ENCODE measurements at regions not wholly inside any gene's neighbourhood (a gene's known extent, or its start where the extent isn't known, plus 50 kb on each side); places are given as distances from the start of the nearest gene placed in this dataset.
A peak's percentile ranks its signal among the peaks of the same experiment; 100 is the strongest.

DNA sequence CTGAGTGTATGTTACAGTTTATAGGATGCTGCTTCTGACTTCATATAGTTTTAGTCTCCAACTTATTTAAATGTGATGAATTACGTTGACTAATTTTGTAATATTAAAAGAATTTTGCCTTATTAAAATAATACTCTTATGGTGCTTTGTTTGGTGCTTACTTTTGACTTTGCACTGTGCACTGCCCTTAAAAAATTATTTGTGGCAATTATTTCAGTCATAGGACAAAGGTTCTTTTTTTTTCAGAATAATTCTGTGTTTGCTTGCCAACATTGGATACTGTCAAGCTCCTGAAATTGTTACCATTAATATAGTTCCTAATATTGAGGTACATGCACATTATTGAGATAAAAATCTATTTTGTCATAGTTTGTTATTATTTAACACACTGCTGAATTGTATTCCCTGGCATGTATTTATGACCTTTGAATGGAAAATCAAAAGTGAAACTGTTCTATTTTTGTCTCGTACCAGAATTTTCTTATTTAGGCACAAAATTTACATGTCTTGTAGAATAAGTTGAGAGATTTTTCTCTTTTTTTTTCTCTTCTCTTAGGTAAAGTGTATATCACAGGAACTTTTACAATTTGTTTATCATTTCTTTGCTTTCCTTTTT lies 572.8 kb upstream of the KLHL29 start:
- no peak for DNase-seq

DNA sequence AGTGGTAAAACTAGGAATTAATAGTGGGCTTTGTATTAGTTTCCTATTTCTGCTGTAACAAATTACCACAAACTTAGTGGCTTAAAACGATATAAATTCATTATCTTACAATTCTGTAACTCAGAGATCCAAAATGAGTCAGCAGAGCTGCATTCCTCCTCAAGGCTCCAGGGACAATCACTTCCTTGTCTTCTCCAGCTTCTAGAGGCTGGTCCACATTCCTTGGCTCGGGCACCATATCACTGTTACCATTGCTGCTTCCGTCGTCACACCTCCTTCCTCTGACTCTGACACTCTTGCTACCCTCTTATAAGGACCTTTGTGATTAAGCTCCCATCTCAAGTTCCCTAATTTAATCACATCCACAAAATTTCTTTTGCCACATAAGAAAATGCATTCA lies 567.8 kb upstream of the KLHL29 start:
- no peak for DNase-seq

DNA sequence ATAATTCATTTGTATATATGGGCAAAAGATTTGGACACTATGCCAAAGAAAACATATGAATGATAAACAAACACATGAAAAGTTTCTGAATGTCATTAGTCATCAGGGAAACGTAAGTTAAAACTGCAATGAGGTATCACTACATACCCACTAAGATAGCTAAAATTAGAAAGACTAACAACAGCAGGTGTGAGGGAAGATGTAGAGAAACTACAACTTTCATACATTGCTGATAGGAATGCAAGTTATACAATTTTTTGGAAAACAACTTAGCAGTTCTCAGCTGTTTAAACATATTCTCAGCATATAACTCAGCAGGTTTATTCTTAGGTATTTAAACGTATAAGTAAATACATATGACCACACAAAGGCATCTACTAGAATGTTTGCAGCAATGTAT lies 563.5 kb upstream of the KLHL29 start:
- DNase-seq = peak; percentile 25

DNA sequence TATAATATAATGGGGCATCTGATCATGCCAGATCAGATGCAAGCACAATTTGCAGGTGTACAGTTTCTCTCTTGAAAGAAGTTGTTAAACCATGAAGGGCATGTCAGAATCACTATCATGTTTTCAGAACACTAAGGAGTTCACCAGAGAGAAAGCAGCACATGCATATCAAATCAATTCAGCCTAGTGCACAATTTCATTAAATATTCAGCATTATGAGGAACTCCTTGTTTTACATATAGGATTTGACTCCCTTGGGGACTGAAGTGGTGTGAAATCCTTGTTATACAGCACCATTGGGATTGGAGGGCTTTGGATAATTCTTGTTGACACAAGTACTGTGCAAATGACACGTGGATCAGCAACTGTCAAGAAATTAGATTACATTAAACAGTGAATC lies 562.1 kb upstream of the KLHL29 start:
- no peak for DNase-seq

DNA sequence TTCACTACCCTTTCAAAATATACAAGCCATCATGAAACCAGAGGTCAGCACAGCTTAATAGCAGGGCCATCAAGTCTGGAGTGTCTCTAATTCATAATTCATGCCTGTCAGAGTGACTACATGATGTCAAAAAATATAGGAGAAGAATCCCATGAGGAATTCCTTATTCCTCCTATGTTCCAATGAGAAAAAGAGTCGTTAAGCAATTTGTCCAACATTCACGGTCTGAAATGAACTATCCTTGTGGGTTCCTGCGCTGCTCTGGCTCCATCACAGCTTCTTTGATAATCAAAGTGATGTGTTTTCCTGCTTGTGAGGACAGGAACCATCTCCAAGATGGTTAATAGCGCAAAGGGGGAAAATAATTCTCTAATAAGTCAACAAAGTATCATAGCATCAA lies 560.4 kb upstream of the KLHL29 start:
- DNase-seq = no peak

DNA sequence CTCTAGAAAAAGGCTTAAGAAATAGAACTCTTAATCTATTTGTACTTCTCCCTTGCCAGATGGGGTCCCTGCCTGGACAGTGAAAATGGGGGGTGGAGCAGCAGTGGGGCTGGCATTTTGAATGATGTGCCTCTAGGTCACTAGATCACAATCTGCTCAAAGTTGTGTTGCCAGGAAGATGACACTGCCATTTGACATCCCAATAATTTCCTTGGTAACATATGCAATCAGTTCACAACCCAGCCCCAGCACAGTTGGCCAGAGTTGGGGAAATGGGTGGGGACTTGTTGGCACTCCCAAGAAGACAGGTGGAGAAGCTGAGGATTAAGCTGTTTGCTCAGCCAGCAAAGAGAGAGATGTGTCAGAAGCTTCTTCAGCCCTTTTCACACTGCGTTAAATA lies 558.3 kb upstream of the KLHL29 start:
- DNase-seq = no peak

DNA sequence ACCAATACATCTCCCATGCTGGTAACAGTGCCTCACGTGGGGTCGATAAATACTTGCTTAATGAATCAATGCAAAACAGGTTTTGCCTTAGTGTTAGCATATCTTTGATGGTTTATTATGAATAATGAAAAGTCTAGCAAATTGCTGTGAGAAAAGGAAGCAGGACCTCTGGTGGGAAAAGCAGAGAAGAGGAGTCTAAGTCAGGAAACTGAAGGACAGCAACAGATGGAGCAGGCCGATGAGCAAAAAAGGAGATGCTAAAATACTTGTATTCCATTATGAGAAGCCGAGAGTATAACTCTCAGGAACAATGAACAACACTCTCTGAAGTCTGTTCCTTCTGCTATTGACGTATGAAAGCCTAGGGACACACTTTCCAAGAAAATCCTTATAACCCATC lies 555.2 kb upstream of the KLHL29 start:
- no peak for DNase-seq

DNA sequence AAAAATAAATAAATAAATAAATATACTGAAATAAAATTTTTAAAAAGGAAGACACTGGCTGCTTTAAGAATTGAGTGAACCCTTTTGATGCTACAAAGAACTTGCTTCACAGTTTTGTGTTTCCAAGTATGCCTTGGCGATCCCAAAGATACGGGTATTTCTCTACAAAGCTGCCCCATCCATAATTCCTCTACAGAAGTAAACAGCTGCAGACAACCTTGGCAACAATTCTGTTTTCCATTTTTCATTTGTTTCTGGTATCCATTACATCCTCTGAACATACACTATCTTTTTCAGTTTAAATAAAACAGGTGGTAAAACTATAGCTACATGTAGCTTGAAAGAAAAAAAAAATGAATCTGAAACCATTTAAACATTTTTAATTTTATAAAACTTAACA lies 552.8 kb upstream of the KLHL29 start:
- DNase-seq = no peak

DNA sequence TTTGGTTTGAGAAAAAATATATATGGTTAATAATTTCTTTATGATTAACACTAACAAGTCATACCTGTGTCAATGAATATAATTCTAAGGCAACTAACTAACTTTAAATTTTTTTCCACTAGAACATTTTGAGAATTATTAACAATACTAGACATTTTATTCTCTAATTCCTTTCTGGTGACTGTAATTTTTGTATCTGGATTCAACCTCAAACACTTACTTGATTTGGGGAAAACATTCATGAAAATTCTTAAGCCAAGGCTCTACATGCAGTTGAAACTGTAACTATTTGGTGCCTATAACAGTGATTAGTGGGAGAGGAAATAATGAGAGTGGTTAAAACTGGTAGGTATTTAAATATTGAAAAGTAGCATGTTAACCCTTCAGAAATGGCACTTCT lies 546.5 kb upstream of the KLHL29 start:
- DNase-seq = no peak

DNA sequence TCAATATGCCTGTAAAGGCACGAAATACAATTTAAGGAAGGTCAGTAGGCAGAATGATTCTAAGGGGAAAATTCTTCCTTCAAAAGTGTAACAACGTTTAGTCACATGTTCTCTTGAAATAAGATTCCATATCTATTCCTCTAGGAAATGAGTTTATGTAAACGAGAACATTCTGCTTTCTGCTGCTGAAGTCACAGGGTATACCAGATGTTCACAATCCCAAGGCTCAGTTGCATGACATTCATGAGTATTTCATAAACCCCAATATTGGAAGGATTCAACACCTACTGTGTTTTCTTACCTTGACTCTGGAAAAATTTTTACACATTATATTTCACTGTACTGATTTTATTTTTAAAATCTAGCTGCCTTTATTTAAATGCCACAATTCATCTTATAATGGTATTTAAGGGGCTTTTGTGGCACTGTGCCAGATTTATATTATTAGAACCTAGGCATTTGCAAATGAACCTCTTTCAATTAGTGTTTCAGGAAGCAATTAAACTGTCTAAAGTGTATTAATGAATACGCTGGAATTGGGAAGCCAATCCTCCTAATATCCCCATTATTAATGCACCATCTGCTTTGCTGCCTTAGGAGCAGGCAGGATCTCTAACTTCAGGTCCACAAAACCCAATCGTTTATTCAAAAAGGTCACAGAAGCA lies 542.6 kb upstream of the KLHL29 start:
- no peak for DNase-seq

DNA sequence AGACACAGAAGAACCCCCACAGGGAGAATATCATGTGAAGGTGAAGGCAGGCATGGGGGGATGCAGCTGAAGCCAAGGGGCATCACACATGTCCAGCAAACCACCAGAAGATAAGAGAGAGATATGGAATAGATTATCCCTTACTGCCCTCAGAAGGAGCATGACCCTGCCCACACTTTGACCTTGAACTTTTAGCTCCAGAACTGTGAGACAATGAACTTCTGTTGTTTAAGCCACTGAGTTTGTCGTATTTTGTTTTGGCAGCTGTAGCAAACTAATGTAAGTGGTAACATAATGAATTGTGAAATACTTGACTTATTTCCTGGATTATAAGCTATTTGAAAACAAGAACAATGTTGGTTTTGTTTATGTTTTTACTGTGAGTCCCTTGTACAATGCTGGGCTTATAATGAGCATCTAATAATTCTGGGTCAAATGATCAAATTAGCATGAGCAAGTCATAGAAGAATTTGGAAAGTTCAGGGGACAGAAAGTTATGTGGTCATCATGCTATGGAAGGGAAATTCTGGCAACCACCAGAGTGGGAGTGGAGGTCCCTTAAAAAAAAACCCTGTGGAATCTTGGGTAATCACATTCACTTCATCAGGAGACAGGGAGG lies 541.0 kb upstream of the KLHL29 start:
- DNase-seq = no peak

DNA sequence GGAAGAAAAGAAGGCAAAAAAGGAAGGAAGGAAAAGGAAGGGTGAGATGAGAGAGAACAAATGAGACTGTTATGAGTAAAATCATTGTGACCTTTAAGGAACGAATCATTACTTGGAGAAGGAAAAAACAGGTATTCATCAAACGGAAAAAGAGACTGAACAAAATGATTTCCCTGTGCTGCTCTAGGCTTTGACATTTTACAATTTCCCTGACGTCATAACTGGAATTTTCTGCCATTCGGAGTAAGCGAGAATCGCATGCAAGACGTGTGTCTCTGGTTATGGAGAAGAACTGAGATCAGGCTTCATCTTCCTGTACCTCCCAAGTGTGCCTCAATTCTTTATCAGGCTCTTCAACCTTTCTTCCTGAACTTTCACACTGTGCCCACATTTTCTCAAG lies 534.7 kb upstream of the KLHL29 start:
- DNase-seq = no peak

DNA sequence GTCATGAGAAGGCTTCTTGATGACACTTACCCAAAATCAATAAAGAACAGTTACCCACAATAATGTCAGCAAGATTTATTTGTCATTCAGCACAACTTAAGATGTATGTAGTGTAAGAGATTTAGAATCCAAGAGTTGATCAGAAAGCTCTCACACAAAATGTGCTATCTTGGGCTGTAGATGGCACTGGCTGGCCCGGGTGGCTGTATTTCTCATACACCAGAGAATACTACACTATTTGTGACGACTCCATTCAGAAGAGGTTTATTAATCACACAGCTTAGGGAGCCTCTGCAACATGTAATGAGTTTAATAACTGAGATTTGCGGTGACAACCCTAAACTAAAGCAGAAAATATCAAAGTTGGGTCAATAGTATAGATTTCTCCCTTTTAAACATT lies 530.4 kb upstream of the KLHL29 start:
- no peak for DNase-seq

DNA sequence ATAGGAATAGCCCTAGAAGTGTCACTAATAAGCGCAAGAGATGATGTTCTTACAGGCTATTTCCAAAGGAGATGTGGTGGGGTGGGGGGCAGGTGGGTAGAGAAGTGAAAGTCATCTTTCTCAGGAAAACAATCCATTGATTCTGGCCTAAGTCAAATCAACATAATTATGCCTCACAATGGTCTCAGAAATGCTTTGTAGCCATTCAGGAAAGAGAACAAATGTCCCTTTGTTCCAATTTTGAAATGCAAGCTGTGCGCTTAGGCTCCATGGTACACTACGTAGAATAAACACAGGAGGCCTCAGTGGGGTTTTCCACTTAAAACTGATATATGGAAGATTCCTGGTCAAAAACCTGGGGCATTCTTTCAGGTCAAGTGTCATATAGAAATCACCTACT lies 529.9 kb upstream of the KLHL29 start:
- no peak for DNase-seq

DNA sequence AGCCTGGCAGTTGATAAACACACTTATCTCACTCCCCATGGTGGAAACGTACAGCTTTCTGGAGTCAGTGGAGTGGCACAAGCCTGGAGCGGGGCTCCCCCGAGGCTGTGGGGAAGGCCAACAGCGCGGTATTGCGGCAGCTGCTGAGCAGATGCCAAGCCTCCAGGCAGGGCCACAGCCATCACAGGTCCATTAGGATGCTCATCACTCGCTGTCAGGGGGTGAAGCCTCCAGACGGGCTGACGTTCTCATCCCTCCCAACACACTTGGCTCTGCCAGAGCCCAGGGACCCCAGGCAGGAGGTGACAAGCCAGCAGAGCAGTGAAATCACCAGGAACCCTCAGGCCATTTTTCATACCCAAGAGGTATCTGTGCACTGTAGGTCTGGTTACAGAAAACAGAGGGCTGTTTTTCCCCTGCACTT lies 529.2 kb upstream of the KLHL29 start:
- DNase-seq = no peak

DNA sequence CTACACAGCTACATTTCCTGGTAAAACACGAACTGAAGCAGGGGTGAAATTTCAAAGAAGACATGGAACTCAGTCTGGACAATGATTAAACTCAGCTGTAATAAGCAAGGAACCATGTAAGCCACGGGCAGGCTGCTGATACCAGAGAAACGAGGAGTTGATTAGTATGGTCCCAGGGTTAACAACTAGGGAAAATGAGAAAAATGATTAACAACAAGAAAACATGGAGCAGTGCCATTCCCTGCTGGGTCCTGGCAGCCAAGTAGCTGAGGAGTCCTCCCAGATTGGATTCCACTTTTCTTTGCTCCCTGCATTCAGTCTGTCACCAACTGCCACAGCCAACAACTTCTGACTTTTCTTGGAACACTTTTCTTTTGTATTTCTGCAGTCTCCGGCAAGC lies 517.0 kb upstream of the KLHL29 start:
- no peak for DNase-seq

DNA sequence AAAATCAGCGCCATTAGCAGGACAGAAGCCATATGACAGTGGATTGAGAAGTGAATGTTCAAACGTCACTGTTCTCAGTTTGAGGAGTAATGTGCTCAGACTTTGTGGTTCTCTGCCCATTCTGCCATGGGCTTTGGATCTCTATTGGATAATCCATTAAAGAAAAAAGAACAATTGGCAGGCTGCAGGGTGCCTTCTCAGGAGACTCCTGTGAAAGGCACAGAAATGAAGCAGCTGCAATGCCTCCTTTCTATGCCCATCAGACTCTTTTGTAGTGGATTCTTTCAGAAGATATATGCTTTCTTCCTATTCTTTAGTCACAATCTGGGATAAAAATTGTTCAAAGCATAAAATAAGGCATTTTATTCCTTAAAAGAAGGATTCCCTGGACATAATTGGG lies 506.9 kb upstream of the KLHL29 start:
- DNase-seq = no peak

DNA sequence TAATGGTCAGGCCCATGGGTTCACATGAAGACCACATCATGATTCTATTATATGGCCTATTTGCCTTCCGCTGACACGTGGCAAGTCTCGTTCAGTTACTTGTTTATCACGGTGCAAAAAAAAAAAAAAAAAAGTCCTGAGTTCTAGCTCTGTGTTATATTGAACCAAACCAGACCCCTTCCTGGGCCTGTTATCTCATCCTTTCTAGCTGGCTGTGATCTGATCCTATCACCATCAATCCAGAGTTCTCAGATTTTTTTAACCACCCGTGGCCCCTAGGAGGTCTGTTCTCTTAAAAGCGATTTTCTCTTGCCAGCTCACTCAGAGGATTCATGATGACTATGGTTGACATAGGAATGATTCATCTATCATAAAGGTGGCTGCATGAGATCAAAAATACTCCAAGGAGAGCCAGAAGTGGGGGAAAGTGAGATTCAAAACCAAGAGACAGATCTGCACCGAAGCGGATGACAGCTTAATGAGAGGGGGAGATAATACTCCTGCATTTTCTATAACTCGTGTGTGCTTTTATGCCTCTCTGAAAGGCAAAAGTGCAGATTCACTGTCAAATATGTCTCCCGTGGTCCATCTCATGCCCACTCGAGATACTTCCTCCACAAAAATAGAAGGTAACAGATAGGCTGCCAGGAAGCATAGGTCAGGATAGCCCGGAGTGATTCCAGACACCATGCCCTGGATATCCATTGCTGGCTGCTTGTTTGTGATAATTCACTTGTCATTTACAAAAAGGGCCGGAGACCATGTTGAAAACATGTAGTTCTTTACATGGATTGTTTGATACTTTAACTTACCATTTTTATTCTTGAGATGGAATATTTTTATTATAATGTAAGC lies 505.7 kb upstream of the KLHL29 start:
- no peak for DNase-seq

DNA sequence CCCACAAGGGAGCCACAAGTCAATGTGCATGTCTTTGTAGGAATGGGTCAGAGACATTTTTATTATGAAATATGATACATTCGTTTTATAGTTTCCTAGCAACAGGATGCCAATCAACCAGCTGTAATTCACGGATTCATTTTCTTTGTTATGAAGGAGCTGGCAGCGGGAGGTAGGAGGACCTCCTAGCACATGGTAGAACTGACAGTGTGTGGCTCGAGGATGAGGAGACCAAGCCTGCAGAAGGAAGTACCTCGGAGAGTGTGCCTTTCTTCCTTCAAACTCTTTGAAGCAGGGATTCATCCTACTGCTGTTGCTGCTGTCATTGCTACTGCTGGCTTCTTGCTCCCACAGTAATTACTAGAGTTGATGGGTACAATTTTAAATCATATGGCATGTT lies 504.8 kb upstream of the KLHL29 start:
- peak; percentile 20 for DNase-seq

DNA sequence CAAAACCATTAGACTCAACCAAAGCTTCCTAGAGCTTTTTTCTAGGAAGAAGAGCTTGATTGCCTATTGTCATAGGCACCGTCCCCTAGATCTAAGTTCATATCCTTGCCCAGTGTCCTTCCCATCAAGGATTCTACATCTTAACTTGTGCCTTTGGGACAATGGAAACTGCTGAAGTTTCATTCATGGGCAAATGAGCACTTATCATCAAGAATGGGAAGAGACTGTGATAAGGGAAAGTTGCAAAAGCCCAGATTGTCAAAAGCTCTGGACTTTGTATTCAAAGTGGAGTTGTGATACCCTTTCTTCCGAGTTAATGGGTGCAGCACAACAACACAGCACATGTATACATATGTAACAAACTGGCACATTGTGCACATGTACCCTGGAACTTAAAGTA lies 503.0 kb upstream of the KLHL29 start:
- no peak for DNase-seq

DNA sequence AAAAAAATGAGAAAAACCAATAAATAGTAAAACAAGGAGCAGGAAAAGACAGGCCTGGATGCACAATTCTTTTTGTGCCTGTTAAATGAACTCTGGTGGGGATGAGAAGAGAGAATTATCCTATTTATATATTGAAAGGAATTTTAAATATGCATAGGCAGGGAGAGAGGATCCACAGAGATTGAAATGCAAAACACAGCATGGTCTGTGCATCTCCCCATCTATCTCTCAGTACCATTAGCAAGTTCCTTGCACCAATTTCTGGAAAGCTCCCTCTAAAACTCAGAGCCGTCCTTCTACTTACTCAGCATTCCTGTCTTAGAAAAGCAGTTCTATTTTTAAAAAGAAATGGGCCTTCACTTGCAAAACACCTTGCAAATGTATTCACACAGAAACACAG lies 502.3 kb upstream of the KLHL29 start:
- DNase-seq = no peak

DNA sequence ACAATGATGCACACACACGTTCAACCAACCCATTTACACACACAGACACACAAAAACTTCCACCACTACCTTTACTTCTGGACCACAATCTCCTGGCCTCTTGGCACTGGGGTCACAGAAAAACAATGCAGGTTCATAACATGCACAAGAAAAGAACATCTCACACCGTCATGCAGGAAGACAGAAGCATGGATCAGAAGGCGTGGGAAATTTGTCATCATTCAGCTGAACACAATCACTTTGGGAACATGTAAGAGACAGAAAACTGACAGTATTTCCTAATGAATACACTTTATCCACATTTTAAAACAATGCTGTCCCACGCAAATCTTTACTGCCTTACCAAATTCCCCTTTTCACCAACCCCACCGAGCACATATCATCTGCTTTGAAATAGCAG lies 501.9 kb upstream of the KLHL29 start:
- no peak for DNase-seq

DNA sequence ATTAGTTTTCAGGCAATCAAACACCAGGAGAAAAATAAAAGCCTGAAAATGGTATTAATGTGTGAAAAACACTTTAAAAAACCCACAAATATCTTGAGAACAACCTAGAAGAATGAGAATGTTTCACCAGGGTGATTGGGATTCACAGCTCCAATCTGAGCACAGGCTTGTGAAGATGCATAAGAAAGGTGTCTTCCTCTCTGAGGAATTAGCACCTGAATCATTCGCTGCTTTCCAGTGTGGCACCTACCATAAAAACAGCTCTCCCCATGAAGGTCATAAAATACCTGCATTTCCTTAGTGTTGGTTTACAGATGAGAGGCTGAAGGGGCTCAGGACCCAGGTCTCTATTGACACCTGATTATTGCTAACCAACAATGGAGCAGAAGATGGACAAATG lies 499.7 kb upstream of the KLHL29 start:
- no peak for DNase-seq

DNA sequence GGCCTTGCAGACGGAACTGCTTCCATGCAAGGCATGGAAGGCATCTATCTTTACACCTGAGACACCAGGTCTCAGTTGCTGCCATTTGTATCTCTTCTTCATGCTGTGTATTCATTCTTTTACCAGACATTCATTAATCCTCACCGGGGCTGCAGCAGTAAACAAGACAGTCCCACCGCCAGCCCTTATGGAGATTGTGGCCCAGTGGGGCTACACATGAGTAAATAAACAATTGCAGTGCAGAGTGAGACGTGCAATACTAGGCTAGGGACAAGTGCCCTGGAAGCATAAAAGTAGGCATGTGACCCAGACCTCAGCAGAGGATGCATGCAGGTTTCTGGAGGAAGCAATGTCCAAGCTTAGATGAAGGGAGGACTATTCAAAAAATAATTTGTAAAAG lies 497.6 kb upstream of the KLHL29 start:
- no peak for DNase-seq

Data from DMS53 (cell line).